NB4 (cell line): ENCODE measurements at regions not wholly inside any gene's neighbourhood (a gene's known extent, or its start where the extent isn't known, plus 50 kb on each side); places are given as distances from the start of the nearest gene placed in this dataset.
A peak's percentile ranks its signal among the peaks of the same experiment; 100 is the strongest.

Source experiments
- DNase-seq: peaks from one replicate; pipeline ENCODE4 v3.0.0; 2010; ENCODE audit warnings: low read depth
- H3K4me3 ChIP-seq: one replicate; pipeline ENCODE4 v1.5.1; 2011; ENCODE audit warnings: mild to moderate bottlenecking, low read depth, low read length, moderate library complexity
- CTCF ChIP-seq: IDR thresholded peaks from one replicate; pipeline ENCODE4 v1.5.1; 2012; ENCODE audit warnings: low read depth, low read length
- MAX ChIP-seq: IDR thresholded peaks from 2 replicates; pipeline ENCODE4 v1.6.1; 2011; ENCODE audit warnings: low read depth, low read length
- MYC ChIP-seq: IDR thresholded peaks from 2 replicates; pipeline ENCODE4 v1.6.1; 2011; ENCODE audit warnings: low read depth, low read length
- POLR2A ChIP-seq: IDR thresholded peaks from 2 replicates; pipeline ENCODE4 v1.6.1; 2011; ENCODE audit warnings: mild to moderate bottlenecking; ENCODE audit not compliant: insufficient read length; ENCODE audit errors: extremely low read depth

- TF ChIP-seq MYC (no peak), CTCF (no peak), POLR2A (no peak), MAX (no peak)
- no peak overlapping the region for H3K4me3 ChIP-seq
- no peak for DNase-seq
Observed at GRCh38 chr4:96827086-96827485, 987.2 kb downstream of the PDHA2 start.

- H3K4me3 ChIP-seq: no peak overlapping the region
- TF ChIP-seq CTCF: no peak
- no peak for TF ChIP-seq MYC
- no peak for TF ChIP-seq POLR2A
- TF ChIP-seq MAX: no peak
- no peak for DNase-seq
Observed at GRCh38 chr4:96833831-96834230, 993.9 kb downstream of the PDHA2 start.

DNA sequence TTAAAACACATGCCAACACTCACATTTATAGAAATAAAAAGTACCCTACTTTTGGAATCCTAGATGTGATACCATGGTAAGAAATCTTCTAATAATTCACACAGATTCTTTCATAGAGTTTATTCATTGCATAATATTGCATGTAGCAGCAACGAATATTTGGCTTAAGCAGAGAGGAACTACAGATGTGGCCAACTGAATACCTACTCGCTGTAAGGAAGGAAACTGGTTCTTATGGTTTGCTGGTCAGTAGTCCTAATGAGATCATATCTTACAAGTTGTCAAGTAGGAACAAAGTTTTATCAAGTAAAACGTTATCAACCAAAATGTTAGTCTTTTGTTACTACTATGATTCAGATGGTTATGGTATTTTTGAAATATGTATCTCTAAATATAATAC, 996.1 kb downstream of the PDHA2 start:
- H3K4me3 ChIP-seq: no peak overlapping the region
- TF ChIP-seq POLR2A: no peak
- TF ChIP-seq CTCF: no peak
- TF ChIP-seq MYC: no peak
- no peak for TF ChIP-seq MAX
- peak; percentile 1 for DNase-seq

DNA sequence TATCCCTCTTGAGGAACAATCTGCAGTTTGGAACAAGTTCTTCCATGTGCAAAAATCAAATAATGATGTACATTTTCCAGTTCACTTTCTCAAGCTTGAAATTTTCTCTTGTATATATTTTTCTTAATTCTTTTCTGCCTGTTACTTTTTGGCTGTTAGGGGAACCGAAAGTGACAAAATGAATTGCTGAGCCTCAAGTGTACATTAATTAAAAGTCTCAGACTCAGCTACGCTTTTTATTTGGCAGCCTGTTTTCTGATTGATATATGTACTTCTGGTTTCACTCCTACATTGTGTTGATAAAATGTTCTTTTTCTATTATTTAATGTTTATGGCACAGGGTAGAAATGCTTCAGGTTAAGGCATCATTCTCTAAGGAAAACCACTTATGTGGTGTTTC, 999.5 kb downstream of the PDHA2 start:
- DNase-seq: no peak
- no peak overlapping the region for H3K4me3 ChIP-seq
- TF ChIP-seq MYC (no peak), POLR2A (no peak), CTCF (no peak), MAX (no peak)

DNA sequence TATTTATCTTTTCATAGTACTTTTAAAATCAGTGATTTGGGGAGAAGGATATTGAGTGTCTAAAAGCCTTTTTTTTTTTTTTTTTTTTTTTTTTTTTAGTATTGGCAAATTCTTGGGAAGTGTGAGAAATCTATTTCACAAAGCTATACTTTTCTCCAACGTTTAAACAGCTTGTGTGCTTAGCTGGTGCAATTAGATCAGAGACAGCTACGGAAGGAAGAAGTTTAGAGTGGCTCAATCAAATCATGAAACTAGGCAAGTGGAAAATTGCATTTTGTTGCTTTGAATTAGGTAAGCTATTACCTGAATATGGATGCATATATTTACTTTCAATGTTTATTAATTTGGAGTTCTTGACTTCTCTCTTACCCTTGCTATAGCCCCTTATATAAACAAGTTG, 1001.9 kb downstream of the PDHA2 start:
- TF ChIP-seq MYC (no peak), POLR2A (no peak), MAX (no peak), CTCF (no peak)
- H3K4me3 ChIP-seq: no peak overlapping the region
- DNase-seq: no peak

- H3K4me3 ChIP-seq: no peak overlapping the region
- DNase-seq: no peak
- TF ChIP-seq MYC (no peak), MAX (no peak), POLR2A (no peak), CTCF (no peak)
Observed at GRCh38 chr4:96844858-96845490, 1005.1 kb downstream of the PDHA2 start.
